HG03439 (cell line): ENCODE measurements at regions not wholly inside any gene's neighbourhood (a gene's known extent, or its start where the extent isn't known, plus 50 kb on each side); places are given as distances from the start of the nearest gene placed in this dataset.

Source experiments
- ATAC-seq: cut with Tn5 transposase; IDR thresholded peaks from one replicate; pipeline ENCODE4 v1.9.1; 2021; ENCODE audit warnings: mild to moderate bottlenecking, moderate library complexity; ENCODE audit not compliant: unreplicated experiment

GRCh38 chr4:90007494-90008167 lies 113.0 kb downstream of the MMRN1 start:
- ATAC-seq = no peak

- ATAC-seq = no peak
Measured at GRCh38 chr4:90012918-90013317, 114.3 kb upstream of the CCSER1 start.

- ATAC-seq = no peak
Measured at GRCh38 chr4:90024519-90024918, 102.7 kb upstream of the CCSER1 start.

- ATAC-seq = no peak
Measured at GRCh38 chr4:90025248-90025647, 101.9 kb upstream of the CCSER1 start.

GRCh38 chr4:90027565-90027964 lies 99.6 kb upstream of the CCSER1 start:
- ATAC-seq = peak; percentile 84

- ATAC-seq = no peak
Measured at GRCh38 chr4:90028460-90028859, 98.7 kb upstream of the CCSER1 start.

GRCh38 chr4:90030202-90030601 lies 97.0 kb upstream of the CCSER1 start:
- no peak for ATAC-seq

GRCh38 chr4:90030953-90031352 lies 96.2 kb upstream of the CCSER1 start:
- no peak for ATAC-seq

GRCh38 chr4:90039122-90039521 lies 88.1 kb upstream of the CCSER1 start:
- no peak for ATAC-seq

- no peak for ATAC-seq
Measured at GRCh38 chr4:90051999-90052398, 75.2 kb upstream of the CCSER1 start.

GRCh38 chr4:90057091-90057490 lies 70.1 kb upstream of the CCSER1 start:
- no peak for ATAC-seq

GRCh38 chr4:90060039-90060438 lies 67.2 kb upstream of the CCSER1 start:
- no peak for ATAC-seq

GRCh38 chr4:90061881-90062280 lies 65.3 kb upstream of the CCSER1 start:
- no peak for ATAC-seq

GRCh38 chr4:90064196-90064595 lies 63.0 kb upstream of the CCSER1 start:
- no peak for ATAC-seq

GRCh38 chr4:90069151-90069550 lies 58.0 kb upstream of the CCSER1 start:
- no peak for ATAC-seq

- no peak for ATAC-seq
Measured at GRCh38 chr4:90071289-90072235, 55.6 kb upstream of the CCSER1 start.

GRCh38 chr4:90074322-90074886 lies 52.8 kb upstream of the CCSER1 start:
- no peak for ATAC-seq
